HCT116 (cell line): ENCODE measurements at regions not wholly inside any gene's neighbourhood (a gene's known extent, or its start where the extent isn't known, plus 50 kb on each side); places are given as distances from the start of the nearest gene placed in this dataset.

Experiments used
- ATAC-seq: fragments of 200-7000 bp; cut with Tn5 transposase; 2 replicates; pipeline ENCODE4 v1.9.1; 2020; ENCODE audit warnings: mild to moderate bottlenecking, moderate library complexity
- BruUV-seq: library from RNA; stranded (reverse); fragments of 400-500 nt; replicated peaks from 2 replicates; lab custom pipeline; 2021; lab: Mats Ljungman, UMichigan
- CTCF ChIA-PET: fragments of 300-600 bp; sonication (Branson Sonifier 250); formaldehyde crosslinking; loops from one replicate; lab custom pipeline; 2021; ENCODE audit warnings: antibody characterized with exemption; lab: Charles Lee
- POLR2A ChIA-PET: fragments of 300-600, 350-600 bp; sonication (Branson Sonifier 250); formaldehyde crosslinking; loops from one replicate; lab custom pipeline; 2021; ENCODE audit warnings: antibody characterized with exemption; lab: Charles Lee
- RAD21 ChIA-PET, 2 experiments: fragments of 300-600 bp; sonication (Branson Sonifier 250); formaldehyde crosslinking; loops; one replicate each; lab custom pipeline; 2023; ENCODE audit warnings: low total read pairs in 2 of 2; ENCODE audit not compliant: uncharacterized antibody in 2 of 2, unreplicated experiment in 2 of 2, low non-redundant PET in 1 of 2; lab: Charles Lee
- DNase-seq: peaks from one replicate; pipeline ENCODE4 v3.0.0-alpha.2; 2010; ENCODE audit warnings: low read depth, low spot score
- H2AFZ ChIP-seq: fragments of 200-600 bp; shearing (Covaris generic), sonication (generic); 2 replicates; pipeline ENCODE4 v1.6.1; 2017; ENCODE audit warnings: low read depth, mixed run types, mixed read lengths, antibody characterized with exemption, low read length; ENCODE audit not compliant: poor library complexity, severe bottlenecking
- H3K27ac ChIP-seq: 2 replicates; pipeline ENCODE4 v1.5.1; 2012; ENCODE audit warnings: low read depth, low read length
- H3K27me3 ChIP-seq: fragments of 200-600 bp; sonication (generic); 2 replicates; pipeline ENCODE4 v1.6.1; 2016; ENCODE audit warnings: mixed run types, low read length, mixed read lengths; ENCODE audit not compliant: insufficient read depth
- H3K36me3 ChIP-seq, 2 experiments: fragments of 200-500 bp in 1 of 2; fragments of 200-600 bp in 1 of 2; sonication (Bioruptor generic) in 1 of 2; sonication (generic) in 1 of 2; 2 replicates each; pipeline versions ENCODE4 v1.5.1 to v1.6.1; 2014 to 2016; ENCODE audit warnings: low read length in 2 of 2, inconsistent platforms in 1 of 2, mixed read lengths in 1 of 2, mixed run types in 1 of 2; ENCODE audit not compliant: insufficient read depth in 2 of 2, control insufficient read depth in 1 of 2
- H3K4me1 ChIP-seq, 2 experiments: fragments of 200-600 bp in 1 of 2; sonication (generic) in 1 of 2; 2 replicates each; pipeline versions ENCODE4 v1.5.1 to v1.6.1; 2012 to 2017; ENCODE audit warnings: low read length in 2 of 2, inconsistent platforms in 1 of 2, mild to moderate bottlenecking in 1 of 2, mixed read lengths in 1 of 2, mixed run types in 1 of 2, moderate library complexity in 1 of 2; ENCODE audit not compliant: insufficient read depth in 2 of 2, control insufficient read depth in 1 of 2
- H3K4me2 ChIP-seq: fragments of 200-600 bp; sonication (generic); 2 replicates; pipeline ENCODE4 v1.6.1; 2017; ENCODE audit warnings: mixed run types, low read length, mixed read lengths
- H3K4me3 ChIP-seq, 2 experiments: fragments of 200-600 bp in 1 of 2; sonication (generic) in 1 of 2; replicated peaks in 1 of 2; 2 replicates each; pipeline ENCODE4 v1.5.1; 2011 to 2016; ENCODE audit warnings: low read length in 2 of 2, control low read depth in 1 of 2, low read depth in 1 of 2, mild to moderate bottlenecking in 1 of 2, mixed read lengths in 1 of 2, mixed run types in 1 of 2
- H3K79me2 ChIP-seq: fragments of 200-600 bp; sonication (generic); 2 replicates; pipeline ENCODE4 v1.6.1; 2017; ENCODE audit warnings: mild to moderate bottlenecking, mixed run types, low read length, moderate library complexity, mixed read lengths; ENCODE audit not compliant: insufficient read depth
- H3K9ac ChIP-seq: fragments of 200-600 bp; sonication (generic); 2 replicates; pipeline ENCODE4 v1.6.1; 2016; ENCODE audit warnings: low read length, mixed read lengths
- H3K9me2 ChIP-seq: fragments of 200-600 bp; sonication (generic), shearing (Covaris generic); 2 replicates; pipeline ENCODE4 v1.6.1; 2017; ENCODE audit warnings: mixed run types, mild to moderate bottlenecking, moderate library complexity; ENCODE audit not compliant: insufficient read depth
- H3K9me3 ChIP-seq, 2 experiments: fragments of 200-500 bp in 1 of 2; fragments of 200-600 bp in 1 of 2; sonication (Bioruptor generic) in 1 of 2; sonication (generic) in 1 of 2; 2 replicates each; pipeline ENCODE4 v1.6.1; 2014 to 2017; ENCODE audit warnings: low read length in 2 of 2, mixed read lengths in 2 of 2, inconsistent platforms in 1 of 2, low read depth in 1 of 2, mild to moderate bottlenecking in 1 of 2, mixed run types in 1 of 2, moderate library complexity in 1 of 2; ENCODE audit not compliant: control insufficient read depth in 1 of 2, insufficient read depth in 1 of 2
- H4K20me1 ChIP-seq: fragments of 200-600 bp; sonication (generic), shearing (Covaris generic); 2 replicates; pipeline ENCODE4 v1.6.1; 2017; ENCODE audit warnings: mixed run types, mild to moderate bottlenecking, moderate library complexity; ENCODE audit not compliant: insufficient read depth
- CTCF ChIP-seq, 3 experiments: fragments of 200-600 bp in 1 of 3; sonication (generic) in 1 of 3; IDR thresholded peaks in 2 of 3; conservative IDR thresholded peaks in 1 of 3; 2 replicates each; pipeline ENCODE4 v1.5.1; 2012 to 2017; ENCODE audit warnings: low read depth in 2 of 3, low read length in 2 of 3, antibody characterized with exemption in 1 of 3, borderline replicate concordance in 1 of 3, control low read depth in 1 of 3, mild to moderate bottlenecking in 1 of 3, mixed read lengths in 1 of 3, mixed run types in 1 of 3, moderate library complexity in 1 of 3; ENCODE audit not compliant: insufficient read depth in 1 of 3
- ELF1 ChIP-seq: IDR thresholded peaks from 2 replicates; pipeline ENCODE4 v1.6.1; 2012; ENCODE audit warnings: low read depth, borderline replicate concordance
- JUND ChIP-seq: IDR thresholded peaks from 2 replicates; pipeline ENCODE4 v1.6.1; 2012
- RAD21 ChIP-seq: IDR thresholded peaks from 2 replicates; pipeline ENCODE4 v1.6.1; 2012; ENCODE audit warnings: low read depth, mild to moderate bottlenecking
- SRF ChIP-seq: IDR thresholded peaks from 2 replicates; pipeline ENCODE4 v1.6.1; 2012; ENCODE audit warnings: low read depth
- YY1 ChIP-seq: IDR thresholded peaks from 2 replicates; pipeline ENCODE4 v1.6.1; 2011; ENCODE audit warnings: low read length, low read depth, moderate library complexity, mild to moderate bottlenecking; ENCODE audit not compliant: insufficient replicate concordance; ENCODE audit errors: extremely low read depth
- ZNF274 ChIP-seq: fragments of 200-500 bp; sonication (Bioruptor generic); IDR thresholded peaks from 2 replicates; pipeline ENCODE4 v1.6.1; 2014; ENCODE audit warnings: mild to moderate bottlenecking, low read depth, low read length, inconsistent platforms
- intact Hi-C: fragments of 100-400 bp; cut with micrococcal nuclease; formaldehyde crosslinking; loops from 2 replicates; pipeline ENCODE4 v1.10.0; 2022
- TF ChIP-seq, protein P1 (sequence below): IDR thresholded peaks from 2 replicates; pipeline ENCODE4 v1.6.1; 2012

GRCh38 chr15:53843166-53843565 is 83.7 kb upstream of the WDR72 start:
- H3K9me2 ChIP-seq, result no peaks in the 10 kb centered on the region
- ChIA-PET CTCF (no interaction called here), RAD21 (no interaction called here), POLR2A (no interaction called here)
- no peak overlapping the region for H3K27ac ChIP-seq
- H4K20me1 ChIP-seq, result no peaks in the 10 kb centered on the region; the same call in 1 of the 2 replicates
- H3K27me3 ChIP-seq, result no peaks in the 10 kb centered on the region
- no peaks in the 10 kb centered on the region for H3K79me2 ChIP-seq
- no peak overlapping the region for H3K4me3 ChIP-seq
- ATAC-seq (no peak), DNase-seq (no peak)
- TF ChIP-seq YY1, result no peak
- TF ChIP-seq ELF1, result no peak
- no peak for TF ChIP-seq CTCF (IDR thresholded peaks at IDR 0.05 in 2 of 3, conservative IDR thresholded peaks at IDR 0.05 in 1 of 3; ENCODE audit: borderline replicate concordance in 1 of 3, insufficient read depth in 1 of 3, low read depth in 2 of 3, low read length in 2 of 3)
- no peak for TF ChIP-seq JUND
- TF ChIP-seq SRF, result no peak
- TF ChIP-seq, protein P1, sequence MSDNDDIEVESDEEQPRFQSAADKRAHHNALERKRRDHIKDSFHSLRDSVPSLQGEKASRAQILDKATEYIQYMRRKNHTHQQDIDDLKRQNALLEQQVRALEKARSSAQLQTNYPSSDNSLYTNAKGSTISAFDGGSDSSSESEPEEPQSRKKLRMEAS, result no peak
- H3K4me2 ChIP-seq, result no peak overlapping the region
- H3K9ac ChIP-seq, result no peak overlapping the region
- 0 out of 4 replicates have a peak, but pooled peaks cover 0 to 4% of the 10 kb centered on the region in 2 experiments for H3K9me3 ChIP-seq
- no peaks in the 10 kb centered on the region for H3K36me3 ChIP-seq
- no peaks in the 10 kb centered on the region for H3K4me1 ChIP-seq
- no peak overlapping the region for H2AFZ ChIP-seq
- no TSS peak for BruUV-seq
- intact Hi-C loops, result no loop called here

- Histone ChIP-seq H3K4me3 (no peak overlapping the region), H3K9me2 (no peaks in the 10 kb centered on the region), H3K9me3 (peaks cover 0 to 4% of the 10 kb centered on the region in 2 experiments; a peak in 1 of 4 replicates), H4K20me1 (no peaks in the 10 kb centered on the region; the same call in 1 of the 2 replicates), H2AFZ (no peak overlapping the region), H3K4me2 (no peak overlapping the region), H3K4me1 (no peaks in the 10 kb centered on the region), H3K36me3 (no peaks in the 10 kb centered on the region), H3K27me3 (no peaks in the 10 kb centered on the region), H3K27ac (no peak overlapping the region), H3K9ac (no peak overlapping the region), H3K79me2 (no peaks in the 10 kb centered on the region)
- no TSS peak for BruUV-seq
- no peak for DNase-seq
- TF ChIP-seq ZNF274 (no peak), CTCF (IDR thresholded peaks at IDR 0.05 in 2 of 3, conservative IDR thresholded peaks at IDR 0.05 in 1 of 3; ENCODE audit: borderline replicate concordance in 1 of 3, insufficient read depth in 1 of 3, low read depth in 2 of 3, low read length in 2 of 3) (no peak), RAD21 (no peak), JUND (no peak)
- intact Hi-C loops, result no loop called here
- ChIA-PET CTCF (no interaction called here), POLR2A (no interaction called here), RAD21 (no interaction called here)
- ATAC-seq, result no peak
Measured at GRCh38 chr15:53841651-53842050, 82.2 kb upstream of the WDR72 start.
